Stimulated activated CD8-positive, alpha-beta memory T cell treated with anti-CD3 and anti-CD28 coated beads, Interleukin-12 subunit alpha, Interleukin-12 subunit beta, amount 100 ng/mL, for 1 hour (primary cell): ENCODE measurements at regions not wholly inside any gene's neighbourhood (a gene's known extent, or its start where the extent isn't known, plus 50 kb on each side); places are given as distances from the start of the nearest gene placed in this dataset.
A peak's percentile ranks its signal among the peaks of the same experiment; 100 is the strongest.

Experiments
- DNase-seq: peaks from one replicate; pipeline ENCODE4 v3.0.0-alpha.2; 2020; ENCODE audit warnings: low read depth

- DNase-seq = no peak
These were observed 476.1 kb downstream of the SHQ1 start for GRCh38 chr3:72372161-72372560.

- no peak for DNase-seq
These were observed 476.8 kb downstream of the SHQ1 start for GRCh38 chr3:72371431-72371830.

DNA sequence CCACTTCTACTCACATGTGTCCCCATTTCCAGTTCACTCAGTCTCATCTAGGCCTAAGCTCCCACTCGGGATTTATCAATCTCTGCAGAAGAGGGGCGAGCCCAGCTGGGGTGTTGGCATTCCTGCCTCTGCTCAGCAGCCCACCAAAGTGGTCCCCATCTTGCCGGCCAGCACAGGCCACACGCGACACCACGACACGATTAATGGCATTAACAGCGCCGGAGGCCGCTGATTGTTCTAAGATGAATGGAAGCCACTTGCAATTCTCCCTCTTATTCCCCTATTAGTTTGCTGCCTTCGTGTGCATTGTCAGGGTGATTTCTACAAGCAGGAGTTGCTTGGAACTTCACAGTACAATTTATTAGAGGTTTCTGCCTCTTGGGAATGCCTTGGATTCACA, 477.3 kb downstream of the SHQ1 start:
- DNase-seq = no peak

- DNase-seq = no peak
These were observed 478.6 kb downstream of the SHQ1 start for GRCh38 chr3:72369681-72370080.

DNA sequence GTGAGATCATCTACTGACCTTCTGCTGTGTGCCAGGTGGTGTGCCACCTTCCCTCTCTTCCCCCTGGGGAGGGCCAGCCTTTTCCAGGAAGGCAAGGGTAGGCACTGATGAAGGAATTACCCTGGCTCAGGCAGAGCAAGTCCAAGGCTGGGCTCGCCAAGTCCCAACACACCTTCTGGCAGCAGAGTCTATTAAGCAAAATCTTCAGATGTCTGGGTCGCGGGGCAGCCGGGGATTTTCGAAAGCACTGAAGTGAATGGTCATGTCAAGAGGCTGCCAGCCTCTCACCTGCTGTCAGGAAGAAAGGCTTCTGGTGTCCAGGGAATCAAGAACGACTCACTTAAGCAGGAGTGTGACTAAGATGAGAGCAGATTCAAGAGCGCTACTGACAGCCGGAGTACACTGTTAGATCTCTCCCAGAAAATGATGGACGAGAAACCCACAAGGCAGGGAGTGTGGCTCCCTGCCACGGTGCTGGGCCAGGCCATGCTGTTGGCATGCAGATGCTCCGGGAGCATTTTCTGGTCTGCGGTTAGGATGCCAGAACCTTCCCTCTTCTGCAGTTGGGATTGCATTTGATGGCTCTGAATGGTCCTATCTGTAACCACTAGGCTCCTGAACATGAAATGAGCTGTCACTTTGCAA, 479.8 kb downstream of the SHQ1 start:
- no peak for DNase-seq

DNA sequence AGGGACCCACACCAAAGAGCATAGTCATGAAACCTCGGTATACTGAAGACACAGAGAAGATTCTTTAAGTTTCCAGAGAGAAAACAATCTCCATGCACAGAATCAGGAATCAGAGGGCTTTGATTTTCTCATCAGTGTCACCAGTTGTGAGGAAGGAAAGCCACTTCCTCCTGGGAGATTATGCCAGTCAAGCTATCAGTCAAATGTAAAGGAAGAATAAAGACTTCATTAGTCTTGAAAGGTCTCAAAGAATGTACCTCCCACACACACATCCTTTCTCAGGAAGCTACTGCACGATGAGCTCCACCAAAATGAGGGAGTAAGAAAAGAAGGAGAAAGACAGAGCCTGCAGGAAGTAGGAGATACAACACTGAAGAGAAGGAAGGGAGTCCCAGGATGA, 486.3 kb downstream of the SHQ1 start:
- DNase-seq = no peak

DNA sequence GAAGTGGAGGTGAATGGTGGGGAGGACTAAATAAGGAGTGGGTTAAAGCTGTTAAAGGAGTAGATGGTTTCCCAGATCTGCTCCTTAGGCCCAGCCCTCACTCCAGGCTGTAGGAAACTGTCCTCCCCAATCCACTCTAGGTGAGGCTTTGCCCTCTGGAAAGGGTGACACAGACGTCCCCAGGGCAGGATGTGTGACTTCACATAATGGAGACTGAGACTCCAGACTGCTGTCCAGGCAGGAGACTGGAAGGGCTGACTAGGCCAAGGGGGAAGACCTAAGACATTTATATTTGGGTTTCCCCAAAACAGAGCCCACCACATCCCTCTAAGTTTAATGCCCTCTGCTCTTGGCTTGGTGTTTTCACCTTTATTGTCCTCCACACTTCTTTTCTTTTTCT, 488.5 kb downstream of the SHQ1 start:
- no peak for DNase-seq

DNA sequence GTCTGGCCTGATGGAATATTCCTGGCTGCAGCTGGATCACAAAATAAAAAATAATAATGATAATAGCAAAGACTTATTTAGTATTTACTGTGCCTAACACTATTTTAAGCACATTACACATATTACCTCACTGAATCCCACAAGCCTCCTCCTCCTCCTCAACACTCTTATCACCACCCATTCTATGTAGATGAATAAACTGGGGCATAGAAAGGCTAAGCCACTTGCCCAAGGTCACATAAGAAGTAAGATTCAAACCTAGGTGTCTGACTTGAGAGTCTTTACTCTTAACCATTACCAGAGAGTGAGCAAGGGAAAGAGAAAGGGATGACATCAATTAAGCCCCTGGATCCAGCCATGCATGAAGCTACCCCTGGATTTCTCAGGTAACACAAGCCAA, 493.1 kb downstream of the SHQ1 start:
- DNase-seq = no peak

DNA sequence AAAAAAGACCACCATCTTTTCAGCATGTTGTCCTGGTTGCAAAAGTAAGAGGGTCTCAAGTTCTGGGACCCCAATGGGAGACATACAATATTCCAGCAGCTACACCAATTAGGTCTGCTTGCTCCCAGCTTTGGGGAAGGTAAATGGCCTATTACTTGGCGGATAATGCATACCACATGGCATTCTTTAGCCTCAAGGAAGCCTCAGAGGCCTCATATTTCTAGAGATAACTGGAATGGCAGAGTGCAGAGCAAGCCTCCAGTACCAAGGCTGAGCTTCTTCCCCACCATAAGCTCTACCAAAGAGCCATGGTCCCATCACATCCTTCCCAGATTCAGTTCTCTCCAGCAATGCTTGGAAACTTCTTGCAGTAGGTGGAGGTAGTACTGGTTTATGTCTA, 493.8 kb downstream of the SHQ1 start:
- DNase-seq = no peak

- no peak for DNase-seq
These were observed 494.8 kb downstream of the SHQ1 start for GRCh38 chr3:72353236-72354128.

DNA sequence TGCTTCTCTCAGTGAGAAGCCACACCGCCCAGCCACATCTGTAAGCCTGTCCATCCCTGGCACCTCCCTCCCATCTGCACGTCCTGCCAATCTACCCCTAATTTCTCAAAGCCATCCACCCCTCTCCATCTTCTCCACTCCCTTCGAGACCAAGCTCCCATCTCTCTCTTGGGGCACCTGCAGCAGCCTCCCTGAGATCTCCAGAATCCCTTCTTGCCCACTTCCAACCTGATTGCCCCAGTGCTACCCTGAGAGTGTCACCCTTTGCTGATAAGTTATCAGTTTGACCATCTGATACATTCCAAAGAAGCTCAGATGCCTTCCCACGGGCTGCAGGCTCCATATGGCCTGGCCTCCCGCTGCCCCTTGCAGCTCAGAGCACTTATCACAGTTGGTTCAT, 496.1 kb downstream of the SHQ1 start:
- no peak for DNase-seq

DNA sequence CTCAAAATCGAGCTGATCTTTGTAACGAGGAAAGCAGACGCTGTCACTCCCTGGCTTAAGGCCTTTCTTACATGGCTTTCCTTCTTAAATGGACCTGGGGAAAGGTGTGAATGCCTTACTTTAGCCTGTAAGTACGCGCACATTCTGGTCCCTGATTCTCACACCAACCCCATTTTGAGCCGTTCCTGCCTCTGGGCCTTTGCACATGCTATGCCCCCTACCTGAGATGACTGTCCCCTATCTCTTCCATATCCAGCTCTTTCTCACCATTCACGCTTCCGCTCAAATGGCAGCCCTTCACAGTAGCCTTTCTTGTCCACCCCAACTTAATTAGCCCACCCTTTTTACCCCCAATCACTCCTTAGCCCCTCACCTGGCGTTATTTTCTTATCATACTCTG, 496.7 kb downstream of the SHQ1 start:
- no peak for DNase-seq

GRCh38 chr3:72350761-72351505, 497.3 kb downstream of the SHQ1 start:
- no peak for DNase-seq

DNA sequence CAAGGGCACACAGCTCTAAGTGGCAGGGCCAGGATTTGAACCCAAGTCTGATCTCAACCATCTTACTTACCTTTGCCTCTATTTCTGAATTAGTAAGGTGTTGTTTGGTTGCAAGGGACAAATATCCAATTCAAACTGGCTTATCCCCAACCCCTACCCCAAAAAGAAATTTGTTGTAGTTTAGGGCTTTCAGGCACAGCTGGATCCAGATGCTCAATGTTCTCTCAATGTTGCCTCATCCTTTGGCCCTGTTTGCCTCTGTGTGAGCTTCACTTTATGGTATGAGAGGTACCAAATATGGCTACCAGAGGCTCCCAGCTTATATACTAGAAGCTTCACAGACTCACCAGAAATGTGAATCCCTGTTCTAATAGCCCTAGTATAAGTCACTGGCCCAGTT, 499.9 kb downstream of the SHQ1 start:
- DNase-seq = no peak

DNA sequence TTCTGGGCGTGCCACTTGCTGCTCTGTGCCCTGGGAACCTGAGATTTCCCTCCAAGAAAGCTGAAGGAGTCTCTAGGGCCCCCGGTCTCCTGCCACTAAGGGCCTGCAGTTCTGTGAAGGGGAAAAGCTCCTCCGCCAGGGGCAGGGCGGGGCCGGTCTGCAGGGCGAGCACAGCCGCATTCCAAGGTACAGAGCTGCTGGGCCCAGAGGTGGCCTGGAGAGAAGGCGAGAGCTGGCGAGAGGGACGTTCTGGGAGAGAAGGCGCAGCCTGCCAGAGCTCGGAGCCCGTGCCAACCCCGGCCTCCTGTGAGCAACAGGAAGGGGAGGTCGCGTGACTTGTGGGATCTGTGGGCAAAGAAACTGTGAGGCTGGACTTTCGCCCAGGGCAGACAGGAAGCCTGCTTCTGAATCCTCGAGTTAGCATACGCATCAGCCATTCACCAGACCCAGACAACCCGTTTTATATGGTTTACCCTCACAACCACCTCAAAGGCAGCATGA, 500.4 kb downstream of the SHQ1 start:
- DNase-seq = peak; percentile 31

DNA sequence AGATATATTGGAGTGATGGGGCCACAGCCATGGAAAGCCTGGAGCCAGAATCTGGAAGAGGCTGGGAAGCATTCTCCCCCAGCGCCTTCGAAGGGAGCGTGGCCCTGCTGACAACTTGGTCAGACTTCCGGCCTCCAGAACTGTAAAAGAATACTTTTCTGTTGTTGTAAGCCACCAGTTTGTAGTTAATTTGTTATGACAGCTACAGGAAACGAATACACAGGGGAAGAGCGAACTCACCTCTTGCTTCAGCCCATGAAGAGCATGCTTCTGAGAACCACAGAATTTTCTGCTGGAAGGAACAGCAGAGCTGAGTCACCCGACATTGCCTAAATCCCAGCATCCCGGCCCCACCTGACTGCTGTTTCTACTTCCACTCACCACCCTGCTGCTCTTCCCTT, 501.7 kb downstream of the SHQ1 start:
- no peak for DNase-seq

DNA sequence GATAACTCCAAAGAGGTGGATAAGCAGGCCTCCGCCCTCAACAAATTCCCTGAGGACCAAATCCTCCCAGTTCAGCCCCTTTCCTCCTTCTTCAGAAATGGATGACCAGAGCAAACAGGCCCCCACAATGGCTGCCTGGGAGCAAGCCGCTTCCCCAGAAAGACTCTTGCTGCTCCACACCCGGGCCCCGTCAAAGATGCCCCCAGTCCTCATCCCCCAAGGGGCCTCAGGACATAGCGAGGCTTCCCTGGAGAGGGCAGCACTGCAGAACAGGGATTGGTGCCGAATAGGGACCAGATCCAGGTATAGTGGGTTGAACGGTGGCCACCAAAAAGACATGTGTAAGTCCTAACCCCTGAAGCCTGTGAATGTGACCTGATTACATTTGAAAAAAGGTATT, 502.3 kb downstream of the SHQ1 start:
- DNase-seq = no peak

DNA sequence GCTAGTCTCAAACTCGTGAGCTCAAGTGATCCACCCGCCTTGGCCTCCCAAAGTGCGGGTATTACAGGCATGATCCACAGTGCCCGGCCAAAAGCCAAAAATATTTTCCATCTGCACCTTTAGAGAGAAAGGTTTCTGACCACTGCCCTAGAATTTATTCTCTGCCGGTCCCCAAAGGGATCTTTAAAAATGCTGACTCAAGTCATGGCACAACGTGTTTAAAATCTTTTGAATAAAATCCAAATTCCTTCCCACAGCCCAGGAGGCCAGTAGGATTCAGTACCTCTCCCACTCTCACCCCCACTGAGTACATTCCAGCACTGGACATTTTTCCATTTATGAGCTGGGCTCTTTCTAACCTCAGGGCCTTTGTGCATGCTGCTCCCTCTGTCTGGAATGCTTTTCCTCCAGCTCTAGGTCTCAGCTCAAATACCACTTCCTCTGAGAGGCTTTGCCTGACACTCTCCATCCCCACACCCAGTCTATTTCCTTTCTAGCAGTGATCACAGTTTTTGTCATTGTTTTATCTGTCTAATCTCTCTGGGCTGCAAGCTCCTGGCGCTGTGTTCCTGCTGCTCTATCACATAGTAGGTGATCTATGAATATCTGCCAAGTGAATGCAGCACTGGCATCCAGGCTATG, 502.9 kb downstream of the SHQ1 start:
- no peak for DNase-seq

DNA sequence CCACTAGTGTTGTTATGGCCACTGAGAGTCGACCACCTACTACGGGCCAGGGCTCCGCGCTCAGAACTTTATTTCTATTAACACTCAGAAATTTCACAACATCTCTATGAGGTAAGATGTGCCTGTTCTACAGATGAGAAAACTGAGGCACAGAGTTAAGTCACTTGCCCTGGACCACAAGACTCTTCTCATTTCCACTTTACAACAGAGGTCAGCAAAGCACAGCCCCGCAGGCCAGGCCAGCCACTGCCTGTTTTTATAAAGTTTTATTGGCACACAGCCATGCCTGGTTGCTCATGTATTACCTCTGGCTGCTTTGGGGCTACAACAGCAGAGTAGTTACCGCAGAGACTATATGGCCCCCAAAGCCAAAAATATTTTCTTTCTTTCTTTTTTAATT, 503.6 kb downstream of the SHQ1 start:
- DNase-seq = no peak

GRCh38 chr3:72344236-72344635, 504.0 kb downstream of the SHQ1 start:
- no peak for DNase-seq

DNA sequence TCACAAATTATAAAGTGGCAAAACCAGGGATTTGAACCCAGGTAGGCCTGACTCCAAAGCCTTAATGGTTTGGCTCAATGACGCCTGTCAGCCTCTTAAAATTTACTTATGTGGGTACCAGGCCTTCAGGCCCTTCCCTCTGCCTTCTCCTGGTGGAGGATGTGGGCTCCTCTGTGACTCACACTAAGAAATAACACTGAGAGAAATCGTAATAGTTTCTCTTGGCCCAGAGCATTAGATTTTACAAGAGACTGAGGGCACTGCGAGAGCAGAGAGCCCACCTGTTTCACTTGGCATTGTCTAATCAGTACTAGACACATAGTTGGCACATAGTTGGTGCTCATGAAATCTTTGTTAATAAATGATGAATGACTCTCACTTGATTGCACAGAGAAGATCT, 505.2 kb downstream of the SHQ1 start:
- no peak for DNase-seq

- DNase-seq = no peak
These were observed 505.8 kb downstream of the SHQ1 start for GRCh38 chr3:72342450-72342849.
